CD14-positive monocyte (primary cell): ENCODE measurements at regions not wholly inside any gene's neighbourhood (a gene's known extent, or its start where the extent isn't known, plus 50 kb on each side); places are given as distances from the start of the nearest gene placed in this dataset.

Experiments
- DNase-seq, 3 donors: peaks; one replicate each; pipeline ENCODE4 v3.0.0-alpha.2; 2011 to 2022
- H2AFZ ChIP-seq: 2 replicates; pipeline ENCODE4 v1.6.0; 2012; ENCODE audit warnings: mild to moderate bottlenecking, low read depth, low read length, inconsistent platforms; ENCODE audit not compliant: insufficient read depth, poor library complexity, severe bottlenecking
- H3K27ac ChIP-seq, 2 donors: 1 replicate in 1 of 2; 2 replicates in 1 of 2; pipeline ENCODE4 v1.5.1; 2012 to 2013; ENCODE audit warnings: low read length in 2 of 2, control low read depth in 1 of 2, inconsistent platforms in 1 of 2, low read depth in 1 of 2, mild to moderate bottlenecking in 1 of 2
- H3K27me3 ChIP-seq, 2 donors: one replicate each; pipeline versions ENCODE4 v1.6.0 to v1.6.1; 2011 to 2013; ENCODE audit warnings: low read length in 2 of 2; ENCODE audit not compliant: control insufficient read depth in 2 of 2, insufficient read depth in 2 of 2
- H3K36me3 ChIP-seq, 2 donors: replicated peaks in 1 of 2; 1 replicate in 1 of 2; 2 replicates in 1 of 2; pipeline versions ENCODE4 v1.5.1 to v1.6.1; 2012 to 2013; ENCODE audit warnings: low read length in 2 of 2, control low read depth in 1 of 2, inconsistent platforms in 1 of 2, mild to moderate bottlenecking in 1 of 2; ENCODE audit not compliant: insufficient read depth in 2 of 2, control insufficient read depth in 1 of 2
- H3K4me1 ChIP-seq, 2 donors: 1 replicate in 1 of 2; 2 replicates in 1 of 2; pipeline versions ENCODE4 v1.5.1 to v1.6.1; 2012 to 2013; ENCODE audit warnings: low read length in 2 of 2, control low read depth in 1 of 2, inconsistent platforms in 1 of 2, mild to moderate bottlenecking in 1 of 2, moderate library complexity in 1 of 2; ENCODE audit not compliant: insufficient read depth in 2 of 2, control insufficient read depth in 1 of 2
- H3K4me2 ChIP-seq: replicated peaks from 2 replicates; pipeline ENCODE3; 2012; ENCODE audit warnings: low read length, moderate library complexity, mild to moderate bottlenecking; ENCODE audit not compliant: poor library complexity, severe bottlenecking; ENCODE audit errors: extremely low read depth
- H3K4me3 ChIP-seq, 3 experiments: fragments of 200-600 bp in 1 of 3; sonication (generic) in 1 of 3; replicated peaks in 1 of 3; 1 replicate in 2 of 3; 2 replicates in 1 of 3; pipeline ENCODE4 v1.5.1; 2011 to 2013; ENCODE audit warnings: low read length in 3 of 3, mild to moderate bottlenecking in 3 of 3, control low read depth in 2 of 3, low read depth in 2 of 3, inconsistent platforms in 1 of 3, moderate library complexity in 1 of 3
- H3K79me2 ChIP-seq: 2 replicates; pipeline ENCODE4 v1.6.0; 2012; ENCODE audit warnings: mild to moderate bottlenecking, control low read depth, inconsistent platforms, low read length, moderate library complexity; ENCODE audit not compliant: insufficient read depth
- H3K9ac ChIP-seq: 2 replicates; pipeline ENCODE4 v1.6.0; 2017; ENCODE audit warnings: low read length, mild to moderate bottlenecking; ENCODE audit not compliant: insufficient read depth, poor library complexity, severe bottlenecking
- H3K9me3 ChIP-seq, 2 donors: replicated peaks in 1 of 2; 1 replicate in 1 of 2; 2 replicates in 1 of 2; pipeline versions ENCODE4 v1.5.1 to v1.6.1; 2012 to 2013; ENCODE audit warnings: low read length in 2 of 2, control low read depth in 1 of 2; ENCODE audit not compliant: control insufficient read depth in 1 of 2, insufficient read depth in 1 of 2
- H4K20me1 ChIP-seq: 2 replicates; pipeline ENCODE4 v1.6.0; 2012; ENCODE audit warnings: mild to moderate bottlenecking, low read length, control low read depth, moderate library complexity; ENCODE audit not compliant: insufficient read depth
- H3K27ac Mint-ChIP-seq, 7 donors: one replicate each; pipeline ENCODE4 v1.8.0; 2020; ENCODE audit warnings: mild to moderate bottlenecking in 7 of 7, mixed read lengths in 7 of 7, moderate library complexity in 6 of 7, inconsistent platforms in 2 of 7
- H3K27me3 Mint-ChIP-seq, 3 donors: one replicate each; pipeline ENCODE4 v1.8.0; 2021 to 2022; ENCODE audit warnings: low read depth in 3 of 3, mild to moderate bottlenecking in 3 of 3, mixed read lengths in 3 of 3, moderate library complexity in 3 of 3, inconsistent platforms in 1 of 3
- H3K36me3 Mint-ChIP-seq, 2 donors: one replicate each; pipeline ENCODE4 v1.8.0; 2020; ENCODE audit warnings: mixed read lengths in 2 of 2, inconsistent platforms in 1 of 2, mild to moderate bottlenecking in 1 of 2
- H3K4me1 Mint-ChIP-seq: one replicate; pipeline ENCODE4 v1.8.0; 2020; ENCODE audit warnings: mild to moderate bottlenecking, mixed read lengths
- H3K4me3 Mint-ChIP-seq, 2 donors: one replicate each; pipeline ENCODE4 v1.8.0; 2020; ENCODE audit warnings: mild to moderate bottlenecking in 2 of 2, mixed read lengths in 2 of 2, moderate library complexity in 1 of 2
- H3K9me3 Mint-ChIP-seq, 7 donors: one replicate each; pipeline ENCODE4 v1.8.0; 2020 to 2022; ENCODE audit warnings: mixed read lengths in 7 of 7, mild to moderate bottlenecking in 6 of 7, moderate library complexity in 6 of 7, inconsistent platforms in 2 of 7
- WGBS: methylation state at CpG from one replicate; pipeline ENCODE4 v1.1.5; 2013; ENCODE audit warnings: missing lambda C conversion rate; ENCODE audit not compliant: insufficient coverage; 5-methylcytosine and 5-hydroxymethylcytosine counted together
- intact Hi-C, 2 donors: fragments of 100-400 bp; cut with micrococcal nuclease; formaldehyde crosslinking; loops; one replicate each; pipeline versions ENCODE4 v1.15.0 to v1.15.1; 2023
- TF ChIP-seq, protein P1 (sequence below): fragments of 200-600 bp; IDR thresholded peaks from one replicate; pipeline ENCODE4 v1.8.0; 2022; ENCODE audit warnings: antibody characterized with exemption, mild to moderate bottlenecking

DNA sequence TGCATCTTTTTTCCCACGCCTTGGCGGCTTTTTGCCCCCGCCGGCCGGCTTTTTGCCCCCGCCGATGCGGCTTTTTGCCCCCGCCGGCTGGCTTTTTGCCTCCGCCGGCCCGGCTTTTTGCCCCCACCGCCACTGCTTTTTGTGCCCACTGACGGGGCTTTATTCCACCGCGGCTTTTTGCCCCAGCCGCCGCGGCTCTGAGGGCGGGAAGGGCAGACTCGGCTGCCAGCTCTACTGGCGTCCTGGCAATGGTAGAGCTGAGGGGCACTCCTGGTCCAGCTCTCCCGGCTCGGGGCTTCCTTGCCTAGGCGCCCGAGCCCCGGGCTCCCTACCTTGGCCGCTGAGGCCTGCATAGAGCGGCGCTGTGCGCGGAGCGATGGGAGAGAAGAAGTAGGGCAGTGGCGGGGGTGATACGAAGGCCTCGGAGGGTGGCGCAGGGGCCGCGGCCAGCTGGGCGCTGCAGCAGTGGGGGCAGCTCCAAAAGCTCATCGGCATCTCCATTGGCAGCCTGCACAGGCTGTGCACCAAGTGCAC lies 591.4 kb downstream of the TP53TG3F start:
- no peaks in the 10 kb centered on the region for H3K4me1 ChIP-seq
- TF ChIP-seq, protein P1, sequence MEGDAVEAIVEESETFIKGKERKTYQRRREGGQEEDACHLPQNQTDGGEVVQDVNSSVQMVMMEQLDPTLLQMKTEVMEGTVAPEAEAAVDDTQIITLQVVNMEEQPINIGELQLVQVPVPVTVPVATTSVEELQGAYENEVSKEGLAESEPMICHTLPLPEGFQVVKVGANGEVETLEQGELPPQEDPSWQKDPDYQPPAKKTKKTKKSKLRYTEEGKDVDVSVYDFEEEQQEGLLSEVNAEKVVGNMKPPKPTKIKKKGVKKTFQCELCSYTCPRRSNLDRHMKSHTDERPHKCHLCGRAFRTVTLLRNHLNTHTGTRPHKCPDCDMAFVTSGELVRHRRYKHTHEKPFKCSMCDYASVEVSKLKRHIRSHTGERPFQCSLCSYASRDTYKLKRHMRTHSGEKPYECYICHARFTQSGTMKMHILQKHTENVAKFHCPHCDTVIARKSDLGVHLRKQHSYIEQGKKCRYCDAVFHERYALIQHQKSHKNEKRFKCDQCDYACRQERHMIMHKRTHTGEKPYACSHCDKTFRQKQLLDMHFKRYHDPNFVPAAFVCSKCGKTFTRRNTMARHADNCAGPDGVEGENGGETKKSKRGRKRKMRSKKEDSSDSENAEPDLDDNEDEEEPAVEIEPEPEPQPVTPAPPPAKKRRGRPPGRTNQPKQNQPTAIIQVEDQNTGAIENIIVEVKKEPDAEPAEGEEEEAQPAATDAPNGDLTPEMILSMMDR: no peak
- H3K9ac ChIP-seq: no peak overlapping the region
- H3K36me3 ChIP-seq: no peaks in the 10 kb centered on the region
- no peak overlapping the region for H2AFZ ChIP-seq
- no peaks in the 10 kb centered on the region for H3K36me3 Mint-ChIP-seq
- no peak overlapping the region for H3K27ac ChIP-seq
- H3K27me3 ChIP-seq: peaks cover 0 to 9% of the 10 kb centered on the region in 2 donors
- no peak overlapping the region for H3K27ac Mint-ChIP-seq
- DNase-seq: no peak
- no peak overlapping the region for H3K4me3 ChIP-seq
- H3K27me3 Mint-ChIP-seq: peaks cover 0 to 8% (median 5%) of the 10 kb centered on the region in 3 donors
- intact Hi-C loops: no loop called here
- no peaks in the 10 kb centered on the region for H3K4me1 Mint-ChIP-seq
- H3K4me2 ChIP-seq: no peak overlapping the region
- no peaks in the 10 kb centered on the region for H3K79me2 ChIP-seq
- no peaks in the 10 kb centered on the region for H4K20me1 ChIP-seq
- peaks cover 27 to 33% of the 10 kb centered on the region in 2 donors for H3K9me3 ChIP-seq
- 53% methylated on average over 41 of the region's 42 CpGs for WGBS
- peaks cover 11 to 41% (median 31%) of the 10 kb centered on the region in 7 donors for H3K9me3 Mint-ChIP-seq
- no peak overlapping the region for H3K4me3 Mint-ChIP-seq

- Histone ChIP-seq H3K9ac (no peak overlapping the region), H3K4me1 (no peaks in the 10 kb centered on the region), H3K9me3 (peaks cover 27 to 37% of the 10 kb centered on the region in 2 donors), H3K27ac (no peak overlapping the region), H2AFZ (no peak overlapping the region), H4K20me1 (no peaks in the 10 kb centered on the region), H3K4me2 (no peak overlapping the region), H3K4me3 (no peak overlapping the region), H3K27me3 (peaks cover 0 to 9% of the 10 kb centered on the region in 2 donors), H3K36me3 (no peaks in the 10 kb centered on the region), H3K79me2 (no peaks in the 10 kb centered on the region)
- Mint-ChIP-seq H3K36me3 (no peaks in the 10 kb centered on the region), H3K27ac (no peak overlapping the region), H3K4me3 (no peak overlapping the region), H3K4me1 (no peaks in the 10 kb centered on the region), H3K27me3 (peaks cover 0 to 8% (median 5%) of the 10 kb centered on the region in 3 donors), H3K9me3 (peaks cover 11 to 40% (median 32%) of the 10 kb centered on the region in 7 donors)
- intact Hi-C loops: no loop called here
- WGBS: 55% methylated on average over 2 of the region's 3 CpGs
- DNase-seq: no peak
- TF ChIP-seq, protein P1: no peak
Observed at GRCh38 chr16:34054137-34054536, 594.7 kb downstream of the TP53TG3F start.
